Upper lobe of left lung (tissue), 4 donors: ENCODE measurements at regions not wholly inside any gene's neighbourhood (a gene's known extent, or its start where the extent isn't known, plus 50 kb on each side); places are given as distances from the start of the nearest gene placed in this dataset.

ENCODE experiments used
- CTCF ChIP-seq, 6 experiments: fragments of 450-650 bp in 4 of 6; fragments of 200-600 bp in 2 of 6; sonication (generic) in 2 of 6; IDR thresholded peaks; one replicate each; pipeline ENCODE4 v1.5.1; 2016 to 2019; ENCODE audit warnings: antibody characterized with exemption in 6 of 6
- EP300 ChIP-seq, 4 donors: sonication (generic); formaldehyde crosslinking; IDR thresholded peaks; one replicate each; pipeline ENCODE4 v1.5.1; 2017; ENCODE audit warnings: antibody characterized with exemption in 4 of 4, control low read depth in 2 of 4
- POLR2A ChIP-seq, 4 donors: fragments of 450-650 bp; IDR thresholded peaks; one replicate each; pipeline ENCODE4 v1.5.1; 2016 to 2017; ENCODE audit warnings: antibody characterized with exemption in 4 of 4, mild to moderate bottlenecking in 2 of 4

GRCh38 chr2:236972491-236973342 is 113.0 kb upstream of the COPS8 start:
- TF ChIP-seq CTCF (IDR thresholded peaks at IDR 0.05), result no peak
- no peak for TF ChIP-seq EP300 (IDR thresholded peaks at IDR 0.05)
- peak in 1 of 4 donors; percentile 32 for TF ChIP-seq POLR2A (IDR thresholded peaks at IDR 0.05)
